CD4-positive, CD25-positive, alpha-beta regulatory T cell (primary cell): ENCODE measurements at regions not wholly inside any gene's neighbourhood (a gene's known extent, or its start where the extent isn't known, plus 50 kb on each side); places are given as distances from the start of the nearest gene placed in this dataset.

Experiments
- ATAC-seq, 2 donors: fragments of 150-1000 bp; cut with Tn5 transposase; one replicate each; pipeline ENCODE4 v1.10.0; 2021; ENCODE audit warnings: low read depth in 2 of 2, moderate number of reproducible peaks in 2 of 2, moderate library complexity in 1 of 2
- DNase-seq, 3 donors: peaks; one replicate each; pipeline versions ENCODE4 v3.0.0 to v3.0.0-alpha.2; 2012 to 2022; ENCODE audit warnings: mixed read lengths in 1 of 3
- H3K27ac ChIP-seq: one replicate; pipeline ENCODE4 v1.7.0; 2013; ENCODE audit warnings: mild to moderate bottlenecking, low read length; ENCODE audit not compliant: insufficient read depth, poor library complexity, severe bottlenecking
- H3K27me3 ChIP-seq: one replicate; pipeline ENCODE4 v1.7.0; 2013; ENCODE audit warnings: low read length; ENCODE audit not compliant: control insufficient read depth, insufficient read depth
- H3K36me3 ChIP-seq: one replicate; pipeline ENCODE4 v1.7.0; 2013; ENCODE audit warnings: mild to moderate bottlenecking, low read length, moderate library complexity; ENCODE audit not compliant: control insufficient read depth, insufficient read depth
- H3K4me1 ChIP-seq: 2 replicates; pipeline ENCODE4 v1.7.0; 2013; ENCODE audit warnings: mild to moderate bottlenecking, low read length; ENCODE audit not compliant: insufficient read depth, control insufficient read depth, poor library complexity, severe bottlenecking
- H3K4me3 ChIP-seq: one replicate; pipeline ENCODE4 v1.7.0; 2013; ENCODE audit warnings: low read depth, mild to moderate bottlenecking, low read length, moderate library complexity
- H3K9me3 ChIP-seq, 2 experiments: 1 replicate in 1 of 2; 2 replicates in 1 of 2; pipeline ENCODE4 v1.7.0; 2013; ENCODE audit warnings: low read length in 2 of 2, mild to moderate bottlenecking in 1 of 2, moderate library complexity in 1 of 2; ENCODE audit not compliant: control insufficient read depth in 2 of 2
- H3K27ac Mint-ChIP-seq, 3 donors: one replicate each; pipeline ENCODE4 v1.8.0; 2020 to 2022; ENCODE audit warnings: mild to moderate bottlenecking in 3 of 3, mixed read lengths in 3 of 3, moderate library complexity in 2 of 3
- H3K27me3 Mint-ChIP-seq: one replicate; pipeline ENCODE4 v1.8.0; 2022; ENCODE audit warnings: mild to moderate bottlenecking, mixed read lengths
- H3K36me3 Mint-ChIP-seq: one replicate; pipeline ENCODE4 v1.8.0; 2020; ENCODE audit warnings: mixed read lengths
- H3K4me1 Mint-ChIP-seq, 4 donors: one replicate each; pipeline ENCODE4 v1.8.0; 2020 to 2022; ENCODE audit warnings: mixed read lengths in 4 of 4, mild to moderate bottlenecking in 1 of 4
- H3K4me3 Mint-ChIP-seq, 4 donors: one replicate each; pipeline ENCODE4 v1.8.0; 2020 to 2022; ENCODE audit warnings: mild to moderate bottlenecking in 4 of 4, mixed read lengths in 4 of 4, moderate library complexity in 3 of 4
- H3K9me3 Mint-ChIP-seq, 7 donors: one replicate each; pipeline ENCODE4 v1.8.0; 2020 to 2022; ENCODE audit warnings: mixed read lengths in 7 of 7, mild to moderate bottlenecking in 3 of 7, moderate library complexity in 2 of 7

- H3K4me1 Mint-ChIP-seq = no peaks in the 10 kb centered on the region
- peaks cover 4 to 20% (median 6%) of the 10 kb centered on the region in 7 donors for H3K9me3 Mint-ChIP-seq
- Histone ChIP-seq H3K27me3 (no peaks in the 10 kb centered on the region), H3K4me3 (no peak overlapping the region), H3K9me3 (peaks cover 0 to 16% of the 10 kb centered on the region in 2 experiments), H3K36me3 (no peaks in the 10 kb centered on the region), H3K27ac (no peak overlapping the region), H3K4me1 (no peaks in the 10 kb centered on the region)
- no peak for DNase-seq
- H3K4me3 Mint-ChIP-seq = no peak overlapping the region
- no peaks in the 10 kb centered on the region for H3K27me3 Mint-ChIP-seq
- H3K36me3 Mint-ChIP-seq = no peaks in the 10 kb centered on the region
- ATAC-seq = no peak
- H3K27ac Mint-ChIP-seq = no peak overlapping the region
These were observed 425.2 kb upstream of the VSTM2A start for GRCh38 chr7:54116956-54117355.

DNA sequence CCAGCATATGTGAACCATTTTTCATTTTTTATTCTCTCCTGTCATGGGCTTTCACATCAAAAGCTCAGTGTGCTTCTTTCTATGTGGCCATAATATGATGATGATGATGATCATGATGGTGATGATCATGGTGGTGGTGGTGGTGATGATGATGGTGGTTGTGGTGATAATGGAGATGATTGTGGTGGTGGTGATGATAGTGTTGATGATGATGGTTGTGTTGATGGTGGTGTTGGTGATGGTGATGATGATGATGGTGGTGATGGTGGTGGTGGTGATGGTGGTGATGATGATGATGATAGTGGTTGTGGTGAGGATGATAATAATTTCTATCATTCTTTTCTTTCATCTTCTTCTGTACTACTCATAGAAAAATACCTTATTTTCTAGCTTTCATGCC, 413.1 kb upstream of the VSTM2A start:
- Histone ChIP-seq H3K4me3 (no peak overlapping the region), H3K27ac (no peak overlapping the region), H3K27me3 (no peaks in the 10 kb centered on the region), H3K36me3 (no peaks in the 10 kb centered on the region), H3K4me1 (no peaks in the 10 kb centered on the region), H3K9me3 (no peaks in the 10 kb centered on the region)
- Mint-ChIP-seq H3K9me3 (peaks cover 3 to 51% (median 12%) of the 10 kb centered on the region in 7 donors), H3K27me3 (no peaks in the 10 kb centered on the region), H3K36me3 (peaks cover 4% of the 10 kb centered on the region), H3K4me1 (no peaks in the 10 kb centered on the region), H3K4me3 (no peak overlapping the region), H3K27ac (no peak overlapping the region)
- ATAC-seq = no peak
- DNase-seq = no peak

- no peak for ATAC-seq
- Histone ChIP-seq H3K4me1 (no peaks in the 10 kb centered on the region), H3K27me3 (no peaks in the 10 kb centered on the region), H3K4me3 (no peak overlapping the region), H3K27ac (no peak overlapping the region), H3K9me3 (no peaks in the 10 kb centered on the region), H3K36me3 (no peaks in the 10 kb centered on the region)
- Mint-ChIP-seq H3K27ac (no peak overlapping the region), H3K36me3 (no peaks in the 10 kb centered on the region), H3K27me3 (no peaks in the 10 kb centered on the region), H3K4me3 (no peak overlapping the region), H3K4me1 (no peaks in the 10 kb centered on the region), H3K9me3 (peaks cover 0 to 21% (median 4%) of the 10 kb centered on the region in 7 donors)
- DNase-seq = no peak
These were observed 400.6 kb upstream of the VSTM2A start for GRCh38 chr7:54141576-54141975.

GRCh38 chr7:54145716-54146115, 396.5 kb upstream of the VSTM2A start:
- no peak for DNase-seq
- no peaks in the 10 kb centered on the region for H3K36me3 Mint-ChIP-seq
- Histone ChIP-seq H3K27me3 (no peaks in the 10 kb centered on the region), H3K4me3 (no peak overlapping the region), H3K9me3 (no peaks in the 10 kb centered on the region), H3K4me1 (no peaks in the 10 kb centered on the region), H3K27ac (no peak overlapping the region), H3K36me3 (no peaks in the 10 kb centered on the region)
- H3K9me3 Mint-ChIP-seq = peaks cover 0 to 29% (median 11%) of the 10 kb centered on the region in 7 donors
- no peaks in the 10 kb centered on the region for H3K4me1 Mint-ChIP-seq
- no peaks in the 10 kb centered on the region for H3K27me3 Mint-ChIP-seq
- ATAC-seq = no peak
- no peak overlapping the region for H3K4me3 Mint-ChIP-seq
- no peak overlapping the region for H3K27ac Mint-ChIP-seq

DNA sequence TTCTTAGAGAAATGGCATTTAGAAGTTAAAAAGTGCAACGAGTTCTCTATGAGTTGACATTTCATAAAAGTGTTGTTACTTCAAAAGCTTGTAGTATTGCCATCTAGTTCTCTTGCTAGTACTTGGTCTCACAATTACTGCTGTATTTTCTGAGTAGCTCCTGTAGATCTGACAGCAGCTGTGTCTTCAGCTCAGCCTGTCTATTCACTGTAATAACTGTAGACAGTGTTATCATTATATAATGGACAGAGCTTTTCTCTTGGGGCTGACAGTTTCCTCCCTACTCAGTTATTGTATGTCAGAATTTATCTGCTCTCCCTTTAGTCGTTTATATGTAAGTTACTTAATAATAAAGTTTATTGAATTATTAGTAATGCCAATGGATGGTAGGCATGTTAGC, 388.7 kb upstream of the VSTM2A start:
- ATAC-seq = no peak

GRCh38 chr7:54159088-54159487, 383.1 kb upstream of the VSTM2A start:
- no peaks in the 10 kb centered on the region for H3K27me3 ChIP-seq
- no peak for ATAC-seq
- H3K9me3 ChIP-seq = peaks cover 2 to 21% of the 10 kb centered on the region in 2 experiments
- no peak for DNase-seq
- H3K27ac ChIP-seq = no peak overlapping the region
- peaks cover 0 to 36% (median 8%) of the 10 kb centered on the region in 7 donors for H3K9me3 Mint-ChIP-seq
- H3K27ac Mint-ChIP-seq = no peak overlapping the region
- H3K4me1 ChIP-seq = no peaks in the 10 kb centered on the region
- H3K4me3 ChIP-seq = no peak overlapping the region
- no peaks in the 10 kb centered on the region for H3K36me3 ChIP-seq
- H3K36me3 Mint-ChIP-seq = no peaks in the 10 kb centered on the region
- no peaks in the 10 kb centered on the region for H3K27me3 Mint-ChIP-seq
- H3K4me1 Mint-ChIP-seq = no peaks in the 10 kb centered on the region
- peak overlapping the region in 1 of 4 donors; percentile 11 for H3K4me3 Mint-ChIP-seq

More for the DNA sequence above, 388.7 kb upstream of the VSTM2A start:
- Histone ChIP-seq H3K36me3 (no peaks in the 10 kb centered on the region), H3K27ac (no peak overlapping the region), H3K4me1 (no peaks in the 10 kb centered on the region), H3K27me3 (no peaks in the 10 kb centered on the region), H3K4me3 (no peak overlapping the region), H3K9me3 (peaks cover 0 to 3% of the 10 kb centered on the region in 2 experiments)
- no peak for DNase-seq
- H3K27ac Mint-ChIP-seq = no peak overlapping the region
- H3K4me1 Mint-ChIP-seq = no peaks in the 10 kb centered on the region
- H3K36me3 Mint-ChIP-seq = no peaks in the 10 kb centered on the region
- H3K9me3 Mint-ChIP-seq = peaks cover 5 to 29% (median 13%) of the 10 kb centered on the region in 7 donors
- H3K4me3 Mint-ChIP-seq = no peak overlapping the region
- no peaks in the 10 kb centered on the region for H3K27me3 Mint-ChIP-seq

DNA sequence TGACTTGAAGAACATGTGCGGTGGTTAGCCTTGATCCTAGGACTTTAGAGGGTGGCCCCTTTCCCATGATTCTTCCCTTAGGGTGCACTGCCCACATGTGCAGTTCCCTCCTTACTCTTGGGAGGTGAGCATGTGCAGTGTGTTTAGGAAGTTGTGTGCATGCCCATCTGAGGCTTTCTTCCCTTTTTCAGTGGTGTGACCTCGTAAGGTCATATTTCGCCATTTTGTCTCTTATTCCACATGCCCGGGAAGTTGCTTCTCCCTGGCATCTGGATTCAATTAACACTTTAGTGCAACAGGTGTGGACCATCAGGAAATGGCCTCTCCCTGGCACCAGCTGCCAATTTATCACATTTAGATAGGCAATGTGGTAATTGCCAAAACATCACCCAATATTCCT, 380.6 kb upstream of the VSTM2A start:
- no peak overlapping the region for H3K4me3 Mint-ChIP-seq
- Histone ChIP-seq H3K4me3 (no peak overlapping the region), H3K27me3 (no peaks in the 10 kb centered on the region), H3K27ac (no peak overlapping the region), H3K36me3 (no peaks in the 10 kb centered on the region), H3K4me1 (no peaks in the 10 kb centered on the region), H3K9me3 (peaks cover 2 to 20% of the 10 kb centered on the region in 2 experiments)
- no peaks in the 10 kb centered on the region for H3K4me1 Mint-ChIP-seq
- peaks cover 0 to 36% (median 10%) of the 10 kb centered on the region in 7 donors for H3K9me3 Mint-ChIP-seq
- no peak for ATAC-seq
- no peaks in the 10 kb centered on the region for H3K27me3 Mint-ChIP-seq
- no peak for DNase-seq
- H3K27ac Mint-ChIP-seq = no peak overlapping the region
- H3K36me3 Mint-ChIP-seq = no peaks in the 10 kb centered on the region

- H3K27ac Mint-ChIP-seq = no peak overlapping the region
- no peaks in the 10 kb centered on the region for H3K4me1 Mint-ChIP-seq
- Histone ChIP-seq H3K36me3 (no peaks in the 10 kb centered on the region), H3K4me3 (no peak overlapping the region), H3K4me1 (no peaks in the 10 kb centered on the region), H3K27ac (no peak overlapping the region), H3K27me3 (no peaks in the 10 kb centered on the region), H3K9me3 (peaks cover 2 to 19% of the 10 kb centered on the region in 2 experiments)
- DNase-seq (no peak), ATAC-seq (no peak)
- H3K9me3 Mint-ChIP-seq = peaks cover 0 to 21% (median 7%) of the 10 kb centered on the region in 7 donors
- no peaks in the 10 kb centered on the region for H3K27me3 Mint-ChIP-seq
- no peaks in the 10 kb centered on the region for H3K36me3 Mint-ChIP-seq
- no peak overlapping the region for H3K4me3 Mint-ChIP-seq
These were observed 375.8 kb upstream of the VSTM2A start for GRCh38 chr7:54166419-54166818.
